Panc1 (cell line): ENCODE measurements at regions not wholly inside any gene's neighbourhood (a gene's known extent, or its start where the extent isn't known, plus 50 kb on each side); places are given as distances from the start of the nearest gene placed in this dataset.

Source experiments
- CTCF ChIP-seq: fragments of 450-650 bp; IDR thresholded peaks from 2 replicates; pipeline ENCODE4 v1.5.1; 2017; ENCODE audit warnings: mild to moderate bottlenecking
- POLR2AphosphoS5 ChIP-seq: IDR thresholded peaks from 2 replicates; pipeline ENCODE4 v1.6.1; 2012; ENCODE audit warnings: mild to moderate bottlenecking, low read depth, low read length, moderate library complexity

DNA sequence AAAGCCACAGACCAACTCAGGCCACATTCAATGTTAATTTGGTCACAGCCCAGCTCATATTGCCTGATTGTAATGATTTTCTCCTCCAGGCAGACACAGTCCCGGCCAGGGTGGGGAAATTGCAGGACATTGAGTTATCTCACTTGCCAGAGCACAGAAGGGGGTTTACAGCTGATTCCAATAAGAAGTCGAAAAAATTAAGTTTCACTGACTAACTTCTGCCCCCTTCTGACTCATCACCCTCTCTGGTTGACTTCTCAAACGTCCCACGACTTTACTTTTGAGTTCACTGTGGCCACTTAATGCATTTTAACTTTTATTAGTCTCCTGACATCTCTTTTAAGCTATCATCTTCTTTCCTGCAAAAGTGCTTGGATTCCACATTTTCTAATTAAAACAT is 321.4 kb upstream of the WWC1 start:
- TF ChIP-seq CTCF, result no peak
- no peak for TF ChIP-seq POLR2AphosphoS5
